Hepatocyte (in vitro differentiated cells): ENCODE measurements at regions not wholly inside any gene's neighbourhood (a gene's known extent, or its start where the extent isn't known, plus 50 kb on each side); places are given as distances from the start of the nearest gene placed in this dataset.

Source experiments
- DNase-seq: peaks from one replicate; pipeline ENCODE4 v3.0.0-alpha.2; 2016; ENCODE audit warnings: low spot score
- H2AFZ ChIP-seq: fragments of 200-600 bp; sonication (generic); 2 replicates; pipeline ENCODE4 v1.6.0; 2016; ENCODE audit warnings: antibody characterized with exemption, mild to moderate bottlenecking
- H3K27ac ChIP-seq: fragments of 200-600 bp; sonication (generic); 2 replicates; pipeline ENCODE4 v1.5.1; 2016; ENCODE audit warnings: mild to moderate bottlenecking
- H3K27me3 ChIP-seq: fragments of 200-600 bp; sonication (generic); 2 replicates; pipeline ENCODE4 v1.6.1; 2016
- H3K36me3 ChIP-seq: fragments of 200-600 bp; sonication (generic); replicated peaks from 2 replicates; pipeline ENCODE4 v1.5.1; 2016; ENCODE audit warnings: low read depth; ENCODE audit not compliant: insufficient read depth
- H3K4me1 ChIP-seq: fragments of 200-600 bp; sonication (generic); 2 replicates; pipeline ENCODE4 v1.5.1; 2016; ENCODE audit warnings: mild to moderate bottlenecking, moderate library complexity; ENCODE audit not compliant: insufficient read depth
- H3K4me2 ChIP-seq: fragments of 200-600 bp; sonication (generic); 2 replicates; pipeline ENCODE4 v1.6.0; 2016
- H3K4me3 ChIP-seq: fragments of 200-600 bp; sonication (generic); 2 replicates; pipeline ENCODE4 v1.5.1; 2016; ENCODE audit warnings: mild to moderate bottlenecking
- H3K79me2 ChIP-seq: fragments of 200-600 bp; sonication (generic); 2 replicates; pipeline ENCODE4 v1.6.0; 2017; ENCODE audit warnings: mild to moderate bottlenecking
- H3K9me2 ChIP-seq: fragments of 200-600 bp; sonication (generic); replicated peaks from 2 replicates; pipeline ENCODE4 v1.6.0; 2017; ENCODE audit warnings: mild to moderate bottlenecking; ENCODE audit not compliant: insufficient read depth
- H3K9me3 ChIP-seq: fragments of 200-600 bp; sonication (generic); 2 replicates; pipeline ENCODE4 v1.5.1; 2016; ENCODE audit warnings: low read depth, mild to moderate bottlenecking
- H4K20me1 ChIP-seq: fragments of 200-600 bp; sonication (generic); 2 replicates; pipeline ENCODE4 v1.6.0; 2016; ENCODE audit warnings: mild to moderate bottlenecking; ENCODE audit not compliant: insufficient read depth, poor library complexity, severe bottlenecking
- EZH2 ChIP-seq: fragments of 200-600 bp; sonication (generic); IDR thresholded peaks from 2 replicates; pipeline ENCODE4 v1.6.1; 2016; ENCODE audit warnings: antibody characterized with exemption, mild to moderate bottlenecking, borderline replicate concordance
- EZH2phosphoT487 ChIP-seq: fragments of 200-600 bp; sonication (generic); IDR thresholded peaks from one replicate; pipeline ENCODE4 v1.6.1; 2018; ENCODE audit warnings: antibody characterized with exemption, mild to moderate bottlenecking, low read depth, moderate library complexity; ENCODE audit not compliant: unreplicated experiment, severe bottlenecking
- WGBS: methylation state at CpG from one replicate; pipeline ENCODE4 v1.1.6; 2016; ENCODE audit warnings: low lambda C conversion rate; ENCODE audit errors: missing lambda C conversion rate; 5-methylcytosine and 5-hydroxymethylcytosine counted together
- TF ChIP-seq, protein P1 (sequence below): fragments of 200-600 bp; sonication (generic); IDR thresholded peaks from 2 replicates; pipeline ENCODE4 v1.5.1; 2016; ENCODE audit warnings: antibody characterized with exemption, mild to moderate bottlenecking; ENCODE audit not compliant: poor library complexity

DNA sequence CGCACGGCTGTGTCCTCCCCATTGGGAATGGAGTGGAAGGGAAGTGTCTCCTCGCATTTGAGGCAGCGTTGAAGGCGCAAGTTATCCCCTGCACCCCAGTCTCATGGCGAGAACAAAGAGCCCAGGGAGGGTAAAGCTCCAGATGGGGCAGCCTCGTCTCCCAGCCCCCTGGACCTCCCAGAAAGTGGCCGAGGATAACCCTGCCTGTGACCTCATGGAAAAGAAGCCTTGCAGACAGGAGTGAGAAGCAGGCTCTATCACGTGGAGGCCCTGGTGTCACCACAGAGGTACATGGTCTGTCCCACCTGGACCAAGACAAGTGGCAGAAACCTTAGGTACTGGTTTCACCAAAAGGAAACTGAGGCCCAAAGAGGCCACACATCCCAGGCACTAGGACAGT is 134.8 kb upstream of the RPS6KA2 start:
- Histone ChIP-seq H3K9me2 (no peaks in the 10 kb centered on the region), H4K20me1 (no peaks in the 10 kb centered on the region)
- 91% methylated on average over 9 of the region's 9 CpGs for WGBS

GRCh38 chr6:166760288-166760687 is 133.2 kb upstream of the RPS6KA2 start:
- Histone ChIP-seq H4K20me1 (no peaks in the 10 kb centered on the region), H3K9me3 (no peaks in the 10 kb centered on the region), H3K79me2 (no peaks in the 10 kb centered on the region), H3K9me2 (no peaks in the 10 kb centered on the region), H3K27ac (no peak overlapping the region), H3K4me3 (no peak overlapping the region), H3K36me3 (no peaks in the 10 kb centered on the region), H3K4me2 (no peak overlapping the region), H3K27me3 (peaks cover 4% of the 10 kb centered on the region), H3K4me1 (peaks cover 6% of the 10 kb centered on the region), H2AFZ (no peak overlapping the region)
- 86% methylated on average over 11 of the region's 11 CpGs for WGBS
- TF ChIP-seq EZH2phosphoT487 = no peak
- TF ChIP-seq, protein P1, sequence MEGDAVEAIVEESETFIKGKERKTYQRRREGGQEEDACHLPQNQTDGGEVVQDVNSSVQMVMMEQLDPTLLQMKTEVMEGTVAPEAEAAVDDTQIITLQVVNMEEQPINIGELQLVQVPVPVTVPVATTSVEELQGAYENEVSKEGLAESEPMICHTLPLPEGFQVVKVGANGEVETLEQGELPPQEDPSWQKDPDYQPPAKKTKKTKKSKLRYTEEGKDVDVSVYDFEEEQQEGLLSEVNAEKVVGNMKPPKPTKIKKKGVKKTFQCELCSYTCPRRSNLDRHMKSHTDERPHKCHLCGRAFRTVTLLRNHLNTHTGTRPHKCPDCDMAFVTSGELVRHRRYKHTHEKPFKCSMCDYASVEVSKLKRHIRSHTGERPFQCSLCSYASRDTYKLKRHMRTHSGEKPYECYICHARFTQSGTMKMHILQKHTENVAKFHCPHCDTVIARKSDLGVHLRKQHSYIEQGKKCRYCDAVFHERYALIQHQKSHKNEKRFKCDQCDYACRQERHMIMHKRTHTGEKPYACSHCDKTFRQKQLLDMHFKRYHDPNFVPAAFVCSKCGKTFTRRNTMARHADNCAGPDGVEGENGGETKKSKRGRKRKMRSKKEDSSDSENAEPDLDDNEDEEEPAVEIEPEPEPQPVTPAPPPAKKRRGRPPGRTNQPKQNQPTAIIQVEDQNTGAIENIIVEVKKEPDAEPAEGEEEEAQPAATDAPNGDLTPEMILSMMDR = no peak
- TF ChIP-seq EZH2 = no peak
- no peak for DNase-seq

More for the DNA sequence above, 134.8 kb upstream of the RPS6KA2 start:
- Histone ChIP-seq H3K4me1 (peaks cover 6% of the 10 kb centered on the region), H2AFZ (no peak overlapping the region), H3K79me2 (no peaks in the 10 kb centered on the region), H3K4me3 (no peak overlapping the region), H3K36me3 (no peaks in the 10 kb centered on the region), H3K27me3 (peaks cover 4% of the 10 kb centered on the region), H3K27ac (no peak overlapping the region), H3K9me3 (no peaks in the 10 kb centered on the region), H3K4me2 (no peak overlapping the region)
- TF ChIP-seq EZH2phosphoT487 = no peak
- no peak for DNase-seq

- no peaks in the 10 kb centered on the region for H4K20me1 ChIP-seq
- peaks cover 4% of the 10 kb centered on the region for H3K27me3 ChIP-seq
- H3K36me3 ChIP-seq = no peaks in the 10 kb centered on the region
- H3K27ac ChIP-seq = no peak overlapping the region
- H3K79me2 ChIP-seq = no peaks in the 10 kb centered on the region
- H3K9me3 ChIP-seq = no peaks in the 10 kb centered on the region
- H3K4me3 ChIP-seq = no peak overlapping the region
- 82% methylated on average over 15 of the region's 15 CpGs for WGBS
- no peak overlapping the region for H2AFZ ChIP-seq
- H3K9me2 ChIP-seq = no peaks in the 10 kb centered on the region
- H3K4me1 ChIP-seq = peaks cover 6% of the 10 kb centered on the region
- no peak for DNase-seq
- peak overlapping the region; percentile 51 for H3K4me2 ChIP-seq
- no peak for TF ChIP-seq EZH2phosphoT487
- TF ChIP-seq EZH2 = no peak
- TF ChIP-seq, protein P1 = no peak
Observed at GRCh38 chr6:166758136-166758704, 131.2 kb upstream of the RPS6KA2 start.

GRCh38 chr6:166757232-166758135 is 130.4 kb upstream of the RPS6KA2 start:
- TF ChIP-seq EZH2phosphoT487 (no peak), EZH2 (no peak)
- TF ChIP-seq, protein P1 = no peak
- Histone ChIP-seq H3K4me1 (peaks cover 6% of the 10 kb centered on the region), H3K27ac (no peak overlapping the region), H3K79me2 (no peaks in the 10 kb centered on the region), H3K4me2 (peak overlapping the region; percentile 51), H3K27me3 (peaks cover 4% of the 10 kb centered on the region), H2AFZ (no peak overlapping the region), H3K36me3 (no peaks in the 10 kb centered on the region), H3K9me2 (no peaks in the 10 kb centered on the region), H4K20me1 (no peaks in the 10 kb centered on the region), H3K9me3 (no peaks in the 10 kb centered on the region), H3K4me3 (no peak overlapping the region)
- 33% methylated on average over 24 of the region's 24 CpGs for WGBS
- DNase-seq = peak; percentile 40
